ENCODE measurements at regions not wholly inside any gene's neighbourhood (a gene's known extent, or its start where the extent isn't known, plus 50 kb on each side); places are given as distances from the start of the nearest gene placed in this dataset.

- TF ChIP-seq, protein P1, sequence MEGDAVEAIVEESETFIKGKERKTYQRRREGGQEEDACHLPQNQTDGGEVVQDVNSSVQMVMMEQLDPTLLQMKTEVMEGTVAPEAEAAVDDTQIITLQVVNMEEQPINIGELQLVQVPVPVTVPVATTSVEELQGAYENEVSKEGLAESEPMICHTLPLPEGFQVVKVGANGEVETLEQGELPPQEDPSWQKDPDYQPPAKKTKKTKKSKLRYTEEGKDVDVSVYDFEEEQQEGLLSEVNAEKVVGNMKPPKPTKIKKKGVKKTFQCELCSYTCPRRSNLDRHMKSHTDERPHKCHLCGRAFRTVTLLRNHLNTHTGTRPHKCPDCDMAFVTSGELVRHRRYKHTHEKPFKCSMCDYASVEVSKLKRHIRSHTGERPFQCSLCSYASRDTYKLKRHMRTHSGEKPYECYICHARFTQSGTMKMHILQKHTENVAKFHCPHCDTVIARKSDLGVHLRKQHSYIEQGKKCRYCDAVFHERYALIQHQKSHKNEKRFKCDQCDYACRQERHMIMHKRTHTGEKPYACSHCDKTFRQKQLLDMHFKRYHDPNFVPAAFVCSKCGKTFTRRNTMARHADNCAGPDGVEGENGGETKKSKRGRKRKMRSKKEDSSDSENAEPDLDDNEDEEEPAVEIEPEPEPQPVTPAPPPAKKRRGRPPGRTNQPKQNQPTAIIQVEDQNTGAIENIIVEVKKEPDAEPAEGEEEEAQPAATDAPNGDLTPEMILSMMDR (conservative IDR thresholded peaks at IDR 0.05), result no peak
- H3K4me1 Mint-ChIP-seq, result no peaks in the 10 kb centered on the region
Measured at GRCh38 chr9:109716631-109717030, 63.4 kb upstream of the PALM2AKAP2 start.

GRCh38 chr9:109717342-109717741 lies 62.7 kb upstream of the PALM2AKAP2 start:
- no peaks in the 10 kb centered on the region for H3K9me3 Mint-ChIP-seq
- no peak overlapping the region for H3K4me3 Mint-ChIP-seq
- peaks cover 3% of the 10 kb centered on the region for H3K27me3 Mint-ChIP-seq (ENCODE audit: insufficient read depth)
- no peak overlapping the region for H3K9ac ChIP-seq (ENCODE audit: extremely low read depth, low read length, poor library complexity, severe bottlenecking)
- no peak overlapping the region for H3K4me3 ChIP-seq (ENCODE audit: low read length)
- H3K36me3 Mint-ChIP-seq (ENCODE audit: low read depth), result no peaks in the 10 kb centered on the region
- TF ChIP-seq, protein P1 (conservative IDR thresholded peaks at IDR 0.05), result no peak
- DNase-seq, result no peak
- 81 to 94% methylated on average over 2 of the region's 2 CpGs for WGBS, 2 experiments (ENCODE audit: insufficient coverage in 1 of 2, insufficient read length in 1 of 2)
- no peak overlapping the region for H3K27ac ChIP-seq (ENCODE audit: low read depth, low read length)
- H3K9me3 ChIP-seq (ENCODE audit: control insufficient read depth, low read length), result no peaks in the 10 kb centered on the region
- no peaks in the 10 kb centered on the region for H3K4me1 ChIP-seq (ENCODE audit: control insufficient read depth, insufficient read depth, low read length)
- no peaks in the 10 kb centered on the region for H3K27me3 ChIP-seq (ENCODE audit: control insufficient read depth, insufficient read depth, low read length, poor library complexity, severe bottlenecking)
- H3K36me3 ChIP-seq (ENCODE audit: control insufficient read depth, insufficient read depth, low read length), result no peaks in the 10 kb centered on the region
- H3K4me1 Mint-ChIP-seq, result no peaks in the 10 kb centered on the region
- H3K27ac Mint-ChIP-seq, result no peak overlapping the region

More at GRCh38 chr9:109716631-109717030, 63.4 kb upstream of the PALM2AKAP2 start:
- Histone ChIP-seq H3K27ac (ENCODE audit: low read depth, low read length) (no peak overlapping the region), H3K4me1 (ENCODE audit: control insufficient read depth, insufficient read depth, low read length) (no peaks in the 10 kb centered on the region), H3K9ac (ENCODE audit: extremely low read depth, low read length, poor library complexity, severe bottlenecking) (no peak overlapping the region), H3K27me3 (ENCODE audit: control insufficient read depth, insufficient read depth, low read length, poor library complexity, severe bottlenecking) (no peaks in the 10 kb centered on the region), H3K9me3 (ENCODE audit: control insufficient read depth, low read length) (no peaks in the 10 kb centered on the region), H3K4me3 (ENCODE audit: low read length) (no peak overlapping the region), H3K36me3 (ENCODE audit: control insufficient read depth, insufficient read depth, low read length) (no peaks in the 10 kb centered on the region)
- no peaks in the 10 kb centered on the region for H3K36me3 Mint-ChIP-seq (ENCODE audit: low read depth)
- no peak overlapping the region for H3K4me3 Mint-ChIP-seq
- no peaks in the 10 kb centered on the region for H3K9me3 Mint-ChIP-seq
- H3K27ac Mint-ChIP-seq, result no peak overlapping the region
- DNase-seq, result no peak
- H3K27me3 Mint-ChIP-seq (ENCODE audit: insufficient read depth), result peaks cover 3% of the 10 kb centered on the region
- 97 to 100% methylated on average over 1 of the region's 1 CpG for WGBS, 2 experiments (ENCODE audit: insufficient coverage in 1 of 2, insufficient read length in 1 of 2)

DNA sequence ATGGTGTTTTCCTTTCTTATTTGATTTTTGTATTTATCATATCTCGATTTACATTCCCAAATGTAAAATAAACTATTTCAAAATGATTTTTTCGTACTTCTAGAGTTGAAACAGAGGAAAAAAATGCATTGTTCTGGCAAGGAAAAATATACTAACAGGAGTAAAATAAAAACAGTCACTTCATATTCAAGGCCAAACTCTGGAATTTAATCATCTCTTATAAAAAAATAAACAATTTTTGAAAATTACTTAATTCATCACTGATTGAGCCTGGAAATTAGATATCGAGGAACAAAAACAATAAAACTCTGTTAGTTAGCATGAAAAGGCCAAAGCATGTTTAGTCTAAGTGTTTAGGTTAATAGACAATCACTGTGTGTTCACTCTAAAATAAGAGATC lies 61.1 kb upstream of the PALM2AKAP2 start:
- H3K4me1 ChIP-seq (ENCODE audit: control insufficient read depth, insufficient read depth, low read length), result no peaks in the 10 kb centered on the region
- Mint-ChIP-seq H3K9me3 (no peaks in the 10 kb centered on the region), H3K36me3 (ENCODE audit: low read depth) (no peaks in the 10 kb centered on the region), H3K27me3 (ENCODE audit: insufficient read depth) (peaks cover 3% of the 10 kb centered on the region), H3K4me3 (no peak overlapping the region), H3K4me1 (no peaks in the 10 kb centered on the region), H3K27ac (no peak overlapping the region)
- WGBS, 2 experiments (ENCODE audit: insufficient coverage in 1 of 2, insufficient read length in 1 of 2), result 88 to 97% methylated on average over 1 to 2 of the region's 3 CpGs
- TF ChIP-seq, protein P1 (conservative IDR thresholded peaks at IDR 0.05), result no peak
- no peak overlapping the region for H3K27ac ChIP-seq (ENCODE audit: low read depth, low read length)
- H3K4me3 ChIP-seq (ENCODE audit: low read length), result no peak overlapping the region
- H3K9ac ChIP-seq (ENCODE audit: extremely low read depth, low read length, poor library complexity, severe bottlenecking), result no peak overlapping the region
- no peaks in the 10 kb centered on the region for H3K9me3 ChIP-seq (ENCODE audit: control insufficient read depth, low read length)
- DNase-seq, result no peak
- no peaks in the 10 kb centered on the region for H3K36me3 ChIP-seq (ENCODE audit: control insufficient read depth, insufficient read depth, low read length)
- no peaks in the 10 kb centered on the region for H3K27me3 ChIP-seq (ENCODE audit: control insufficient read depth, insufficient read depth, low read length, poor library complexity, severe bottlenecking)
